ENCODE measurements at regions not wholly inside any gene's neighbourhood (a gene's known extent, or its start where the extent isn't known, plus 50 kb on each side); places are given as distances from the start of the nearest gene placed in this dataset.

DNA sequence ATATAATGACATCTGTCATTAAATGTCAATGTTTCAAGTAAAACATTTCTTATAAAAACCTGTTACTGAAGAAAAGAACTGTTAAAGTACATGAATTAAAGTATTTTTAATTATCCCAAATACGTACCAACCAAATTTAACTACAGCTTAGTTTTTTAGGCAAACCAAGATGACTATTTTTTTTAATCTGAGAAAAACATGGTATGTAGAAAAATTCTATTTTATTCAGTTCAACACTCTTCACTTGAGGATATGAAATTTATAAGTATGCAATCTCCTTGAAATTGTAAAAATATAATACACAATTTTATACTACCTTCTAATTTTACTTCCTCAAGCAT, 75.3 kb upstream of the IFNE start:
- no peak for TF ChIP-seq POLR2AphosphoS5 (IDR thresholded peaks at IDR 0.05; ENCODE audit: low read depth, low read length)
- TF ChIP-seq, protein P1, sequence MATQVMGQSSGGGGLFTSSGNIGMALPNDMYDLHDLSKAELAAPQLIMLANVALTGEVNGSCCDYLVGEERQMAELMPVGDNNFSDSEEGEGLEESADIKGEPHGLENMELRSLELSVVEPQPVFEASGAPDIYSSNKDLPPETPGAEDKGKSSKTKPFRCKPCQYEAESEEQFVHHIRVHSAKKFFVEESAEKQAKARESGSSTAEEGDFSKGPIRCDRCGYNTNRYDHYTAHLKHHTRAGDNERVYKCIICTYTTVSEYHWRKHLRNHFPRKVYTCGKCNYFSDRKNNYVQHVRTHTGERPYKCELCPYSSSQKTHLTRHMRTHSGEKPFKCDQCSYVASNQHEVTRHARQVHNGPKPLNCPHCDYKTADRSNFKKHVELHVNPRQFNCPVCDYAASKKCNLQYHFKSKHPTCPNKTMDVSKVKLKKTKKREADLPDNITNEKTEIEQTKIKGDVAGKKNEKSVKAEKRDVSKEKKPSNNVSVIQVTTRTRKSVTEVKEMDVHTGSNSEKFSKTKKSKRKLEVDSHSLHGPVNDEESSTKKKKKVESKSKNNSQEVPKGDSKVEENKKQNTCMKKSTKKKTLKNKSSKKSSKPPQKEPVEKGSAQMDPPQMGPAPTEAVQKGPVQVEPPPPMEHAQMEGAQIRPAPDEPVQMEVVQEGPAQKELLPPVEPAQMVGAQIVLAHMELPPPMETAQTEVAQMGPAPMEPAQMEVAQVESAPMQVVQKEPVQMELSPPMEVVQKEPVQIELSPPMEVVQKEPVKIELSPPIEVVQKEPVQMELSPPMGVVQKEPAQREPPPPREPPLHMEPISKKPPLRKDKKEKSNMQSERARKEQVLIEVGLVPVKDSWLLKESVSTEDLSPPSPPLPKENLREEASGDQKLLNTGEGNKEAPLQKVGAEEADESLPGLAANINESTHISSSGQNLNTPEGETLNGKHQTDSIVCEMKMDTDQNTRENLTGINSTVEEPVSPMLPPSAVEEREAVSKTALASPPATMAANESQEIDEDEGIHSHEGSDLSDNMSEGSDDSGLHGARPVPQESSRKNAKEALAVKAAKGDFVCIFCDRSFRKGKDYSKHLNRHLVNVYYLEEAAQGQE (IDR thresholded peaks at IDR 0.05; ENCODE audit: insufficient read depth in 1 of 2, low read depth in 2 of 2, low read length in 2 of 2): no peak
- no peak for TF ChIP-seq FOXP2 (optimal IDR thresholded peaks at IDR 0.05; ENCODE audit: borderline replicate concordance, extremely low read depth, extremely low read length, insufficient read depth)
- no peak for TF ChIP-seq TAF1 (IDR thresholded peaks at IDR 0.05; ENCODE audit: borderline replicate concordance, insufficient read depth, low read length)
